AG04449 (cell line): ENCODE measurements at regions not wholly inside any gene's neighbourhood (a gene's known extent, or its start where the extent isn't known, plus 50 kb on each side); places are given as distances from the start of the nearest gene placed in this dataset.
A peak's percentile ranks its signal among the peaks of the same experiment; 100 is the strongest.

ENCODE experiments used
- CTCF ChIA-PET: fragments of 350-600 bp; formaldehyde crosslinking; extraction: SDS; loops from one replicate; lab custom pipeline; 2021; ENCODE audit warnings: antibody characterized with exemption; lab: Yijun Ruan, JAX
- POLR2A ChIA-PET: fragments of 400-600, 350-600 bp; formaldehyde crosslinking; extraction: SDS; loops from one replicate; lab custom pipeline; 2020; ENCODE audit warnings: antibody characterized with exemption, inconsistent platforms; lab: Yijun Ruan, JAX
- DNase-seq: peaks from one replicate; pipeline ENCODE4 v3.0.0-alpha.2; 2010; ENCODE audit warnings: low read depth, low spot score
- H3K4me3 ChIP-seq: 2 replicates; pipeline ENCODE4 v1.5.1; 2011; ENCODE audit warnings: low read depth, mild to moderate bottlenecking, control low read depth, low read length
- TF ChIP-seq, protein P1 (sequence below): IDR thresholded peaks from one replicate; pipeline ENCODE4 v1.5.1; 2011; ENCODE audit warnings: mild to moderate bottlenecking, moderate library complexity, low read length, control low read depth, inconsistent platforms; ENCODE audit not compliant: insufficient read depth; ENCODE audit errors: missing control alignments

DNA sequence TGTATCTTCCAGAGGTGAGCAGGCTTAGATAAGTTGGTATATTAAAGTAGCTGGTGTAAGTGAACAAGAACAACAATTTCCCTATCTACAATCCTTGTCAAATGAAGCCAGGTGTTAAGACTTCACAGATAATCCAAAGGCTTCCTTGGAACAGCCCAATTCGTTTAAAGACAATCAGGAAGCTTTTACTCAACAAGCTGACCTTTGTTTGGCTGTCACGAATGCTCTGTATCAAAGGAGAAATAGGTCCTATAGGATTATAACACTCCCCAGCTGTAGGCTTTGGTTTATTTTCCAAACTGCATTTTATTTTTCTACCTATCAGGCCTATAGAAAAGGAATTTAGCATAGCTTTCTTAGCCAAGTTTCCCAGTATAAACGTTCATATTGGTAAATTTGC, 766.5 kb upstream of the GOT2 start:
- no peak overlapping the region for H3K4me3 ChIP-seq
- POLR2A ChIA-PET = no interaction called here
- no peak for DNase-seq
- TF ChIP-seq, protein P1, sequence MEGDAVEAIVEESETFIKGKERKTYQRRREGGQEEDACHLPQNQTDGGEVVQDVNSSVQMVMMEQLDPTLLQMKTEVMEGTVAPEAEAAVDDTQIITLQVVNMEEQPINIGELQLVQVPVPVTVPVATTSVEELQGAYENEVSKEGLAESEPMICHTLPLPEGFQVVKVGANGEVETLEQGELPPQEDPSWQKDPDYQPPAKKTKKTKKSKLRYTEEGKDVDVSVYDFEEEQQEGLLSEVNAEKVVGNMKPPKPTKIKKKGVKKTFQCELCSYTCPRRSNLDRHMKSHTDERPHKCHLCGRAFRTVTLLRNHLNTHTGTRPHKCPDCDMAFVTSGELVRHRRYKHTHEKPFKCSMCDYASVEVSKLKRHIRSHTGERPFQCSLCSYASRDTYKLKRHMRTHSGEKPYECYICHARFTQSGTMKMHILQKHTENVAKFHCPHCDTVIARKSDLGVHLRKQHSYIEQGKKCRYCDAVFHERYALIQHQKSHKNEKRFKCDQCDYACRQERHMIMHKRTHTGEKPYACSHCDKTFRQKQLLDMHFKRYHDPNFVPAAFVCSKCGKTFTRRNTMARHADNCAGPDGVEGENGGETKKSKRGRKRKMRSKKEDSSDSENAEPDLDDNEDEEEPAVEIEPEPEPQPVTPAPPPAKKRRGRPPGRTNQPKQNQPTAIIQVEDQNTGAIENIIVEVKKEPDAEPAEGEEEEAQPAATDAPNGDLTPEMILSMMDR = no peak
- CTCF ChIA-PET = no interaction called here

DNA sequence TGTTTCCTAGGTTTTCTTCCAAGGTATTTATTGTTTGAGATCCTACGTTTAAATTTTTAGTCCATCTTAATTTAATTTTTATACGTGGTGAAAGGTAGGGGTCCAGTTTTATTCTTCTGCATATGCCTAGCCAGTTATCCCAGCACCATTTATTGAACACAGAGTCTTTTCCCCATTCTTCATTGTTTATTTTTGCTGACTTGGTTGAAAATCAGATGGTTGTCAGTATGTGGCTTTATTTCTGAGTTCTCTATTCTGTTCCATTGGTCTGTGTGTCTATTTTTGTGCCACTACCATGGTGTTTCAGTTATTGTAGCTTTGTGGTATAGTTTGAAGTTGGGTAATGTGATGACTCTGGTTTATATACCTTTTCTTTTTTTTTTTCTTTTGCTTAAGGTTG, 753.0 kb upstream of the GOT2 start:
- ChIA-PET CTCF (no interaction called here), POLR2A (no interaction called here)
- TF ChIP-seq, protein P1 = no peak
- no peak for DNase-seq
- no peak overlapping the region for H3K4me3 ChIP-seq

DNA sequence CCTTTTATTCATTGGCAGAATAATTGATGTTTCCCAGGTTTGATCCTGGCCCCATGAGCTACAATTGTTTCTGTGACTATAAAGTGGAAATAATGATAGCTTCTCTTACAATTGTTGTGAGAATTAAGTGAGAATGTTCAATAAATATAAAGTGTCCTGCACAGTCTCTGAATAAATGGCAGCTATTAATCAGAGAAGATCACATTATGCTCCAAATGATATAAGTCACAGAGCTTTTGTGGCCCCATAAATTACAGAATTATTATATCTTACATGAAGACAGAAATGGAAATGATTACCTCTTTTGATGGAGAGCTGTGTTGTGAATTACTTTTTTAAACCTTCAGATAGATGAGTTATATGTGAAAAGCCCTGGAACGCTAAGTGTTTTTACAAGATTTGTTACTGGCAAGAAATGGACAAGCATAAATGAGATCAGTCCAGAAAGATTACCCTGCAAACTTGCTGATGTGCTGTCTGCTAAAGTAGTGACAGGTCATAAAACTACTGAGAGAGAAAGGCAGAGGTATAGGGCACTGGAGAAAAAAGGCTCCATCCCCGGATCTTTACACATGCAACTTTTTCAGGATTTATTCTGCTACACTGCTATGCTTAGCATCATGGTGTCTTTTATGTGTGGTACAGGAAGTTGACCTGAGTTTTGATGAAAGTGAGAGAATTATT, 750.9 kb upstream of the GOT2 start:
- CTCF ChIA-PET = no interaction called here

DNA sequence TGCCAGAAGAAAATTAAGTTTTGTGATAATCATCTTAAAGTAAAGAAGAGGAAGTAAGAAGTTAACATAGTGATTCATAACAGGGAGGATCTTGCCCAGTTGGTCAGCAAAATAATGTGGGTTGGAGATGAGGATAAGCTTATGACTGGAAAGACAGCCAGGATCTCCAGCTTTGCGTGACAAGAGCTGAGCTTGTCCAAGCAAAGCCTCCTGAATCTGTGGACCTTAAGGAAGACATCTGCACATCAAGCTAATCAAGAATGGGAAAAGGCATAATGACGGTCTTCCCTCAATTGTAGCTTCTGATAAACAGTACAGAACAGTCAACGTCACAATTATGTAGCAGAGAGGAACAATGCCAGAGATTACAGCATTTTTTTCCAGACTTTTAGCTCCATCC, 744.7 kb upstream of the GOT2 start:
- H3K4me3 ChIP-seq = no peak overlapping the region
- ChIA-PET POLR2A (no interaction called here), CTCF (no interaction called here)
- TF ChIP-seq, protein P1 = no peak
- DNase-seq = no peak

More for the DNA sequence above, 750.9 kb upstream of the GOT2 start:
- POLR2A ChIA-PET = no interaction called here
- DNase-seq = no peak
- TF ChIP-seq, protein P1 = no peak
- H3K4me3 ChIP-seq = no peak overlapping the region

DNA sequence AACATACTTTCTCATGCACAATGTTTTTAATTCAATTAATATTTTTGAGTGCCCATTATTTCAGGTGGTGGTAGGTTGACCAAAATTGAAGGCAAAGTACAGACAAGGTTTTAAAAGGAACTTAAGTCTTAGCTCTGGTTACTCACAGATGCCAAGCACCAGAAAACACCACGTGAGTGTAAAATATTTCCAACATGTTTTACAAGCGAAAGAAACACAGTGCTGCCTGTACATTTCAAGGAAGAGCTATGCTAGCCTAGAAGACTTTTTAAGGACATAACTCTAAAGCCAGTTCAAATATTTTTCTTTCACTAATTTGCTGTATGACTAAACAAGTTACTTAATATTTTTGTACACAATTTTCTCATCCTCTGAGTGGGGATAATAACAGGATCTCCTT, 736.4 kb upstream of the GOT2 start:
- DNase-seq = peak; percentile 9
- no peak overlapping the region for H3K4me3 ChIP-seq
- CTCF ChIA-PET = no interaction called here
- TF ChIP-seq, protein P1 = no peak
- POLR2A ChIA-PET = no interaction called here

DNA sequence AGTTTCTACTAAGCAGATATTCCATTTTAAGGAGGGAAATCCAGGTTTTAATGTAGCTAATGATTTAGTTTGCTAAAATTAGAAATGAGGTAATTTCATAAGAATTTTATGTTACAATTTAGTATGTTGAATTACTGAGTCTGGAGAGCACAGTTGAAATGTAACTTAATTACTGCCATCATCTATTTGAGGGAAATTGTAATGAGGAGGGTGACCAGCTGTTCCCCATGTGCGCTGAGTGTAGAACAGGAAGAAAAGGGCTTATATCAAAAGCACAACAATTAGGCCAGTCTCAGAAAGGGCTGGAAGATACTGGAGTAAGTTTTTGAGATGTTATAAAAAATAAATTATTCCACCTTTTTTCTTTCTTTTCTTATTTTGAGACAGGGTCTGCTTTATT, 735.1 kb upstream of the GOT2 start:
- ChIA-PET POLR2A (no interaction called here), CTCF (no interaction called here)
- TF ChIP-seq, protein P1 = no peak

More for the DNA sequence above, 735.1 kb upstream of the GOT2 start:
- DNase-seq = no peak
- no peak overlapping the region for H3K4me3 ChIP-seq
